ENCODE measurements at regions not wholly inside any gene's neighbourhood (a gene's known extent, or its start where the extent isn't known, plus 50 kb on each side); places are given as distances from the start of the nearest gene placed in this dataset.
"Not testable (repeated sequence)": the region's sequence is repeated elsewhere in the genome, so short reads cannot be mapped to it uniquely, and the experiment has no call there.

GRCh38 chr10:30196559-30196958 is 137.2 kb upstream of the JCAD start:
- not testable (repeated sequence) for TF ChIP-seq CTCF, EZH2phosphoT487 (IDR thresholded peaks at IDR 0.05)
